ENCODE measurements at regions not wholly inside any gene's neighbourhood (a gene's known extent, or its start where the extent isn't known, plus 50 kb on each side); places are given as distances from the start of the nearest gene placed in this dataset.

DNA sequence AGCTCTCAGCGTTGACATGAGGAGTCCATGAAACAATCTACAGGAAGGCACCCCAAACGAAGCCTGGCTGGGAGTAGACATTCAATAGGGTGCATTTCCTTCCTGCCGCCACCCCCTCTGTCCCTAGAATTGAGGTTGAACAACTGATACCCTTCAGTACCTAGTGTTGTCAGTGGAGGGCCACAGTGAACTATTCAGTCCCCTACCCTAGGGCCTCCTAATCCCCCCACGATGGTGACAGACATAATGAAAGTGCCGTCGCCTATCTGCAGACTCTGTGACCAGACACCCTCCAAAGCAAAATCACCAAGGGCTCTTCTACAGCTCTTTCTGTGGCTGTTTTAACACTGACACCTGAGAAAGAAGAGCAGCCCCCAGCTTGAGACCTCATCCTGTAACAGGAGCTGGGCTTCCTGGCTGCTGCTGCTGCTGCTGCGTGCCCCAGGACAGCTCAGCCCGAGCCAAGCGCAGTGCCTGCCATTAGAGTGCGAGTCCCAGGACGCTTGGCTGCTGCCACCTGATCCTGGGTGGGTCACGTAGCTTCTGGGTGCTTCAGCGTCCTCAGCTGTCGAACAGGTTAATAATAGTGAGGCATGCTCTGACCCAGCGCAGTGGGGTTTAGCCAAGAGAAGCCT, 183.0 kb downstream of the ZBTB18 start:
- no peak overlapping the region for H3K4me3 ChIP-seq (ENCODE audit: low read depth, low read length)
- no peak for DNase-seq (ENCODE audit: low read depth)
- TF ChIP-seq, protein P1, sequence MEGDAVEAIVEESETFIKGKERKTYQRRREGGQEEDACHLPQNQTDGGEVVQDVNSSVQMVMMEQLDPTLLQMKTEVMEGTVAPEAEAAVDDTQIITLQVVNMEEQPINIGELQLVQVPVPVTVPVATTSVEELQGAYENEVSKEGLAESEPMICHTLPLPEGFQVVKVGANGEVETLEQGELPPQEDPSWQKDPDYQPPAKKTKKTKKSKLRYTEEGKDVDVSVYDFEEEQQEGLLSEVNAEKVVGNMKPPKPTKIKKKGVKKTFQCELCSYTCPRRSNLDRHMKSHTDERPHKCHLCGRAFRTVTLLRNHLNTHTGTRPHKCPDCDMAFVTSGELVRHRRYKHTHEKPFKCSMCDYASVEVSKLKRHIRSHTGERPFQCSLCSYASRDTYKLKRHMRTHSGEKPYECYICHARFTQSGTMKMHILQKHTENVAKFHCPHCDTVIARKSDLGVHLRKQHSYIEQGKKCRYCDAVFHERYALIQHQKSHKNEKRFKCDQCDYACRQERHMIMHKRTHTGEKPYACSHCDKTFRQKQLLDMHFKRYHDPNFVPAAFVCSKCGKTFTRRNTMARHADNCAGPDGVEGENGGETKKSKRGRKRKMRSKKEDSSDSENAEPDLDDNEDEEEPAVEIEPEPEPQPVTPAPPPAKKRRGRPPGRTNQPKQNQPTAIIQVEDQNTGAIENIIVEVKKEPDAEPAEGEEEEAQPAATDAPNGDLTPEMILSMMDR (conservative IDR thresholded peaks at IDR 0.05; ENCODE audit: low read depth, low read length), result no peak

DNA sequence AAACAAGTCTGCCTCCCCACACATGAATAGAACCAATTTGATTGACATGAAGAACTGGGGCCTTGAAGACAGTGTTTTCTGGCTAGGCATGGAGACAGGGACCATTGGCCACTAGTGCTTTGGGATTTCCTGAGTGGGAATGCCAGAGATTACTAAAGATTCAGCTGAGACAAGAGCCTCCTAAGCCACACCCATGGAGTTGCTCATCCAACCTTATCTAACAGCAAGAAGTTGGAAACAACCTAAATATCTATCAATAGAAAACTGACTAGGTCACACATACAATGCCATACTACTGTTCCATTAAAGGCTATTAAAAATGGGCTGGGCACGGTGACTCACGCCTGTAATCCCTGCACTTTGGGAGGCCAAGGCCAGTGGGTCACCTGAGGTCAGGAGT, 184.1 kb downstream of the ZBTB18 start:
- H3K4me3 ChIP-seq (ENCODE audit: low read depth, low read length), result no peak overlapping the region
- no peak for DNase-seq (ENCODE audit: low read depth)
- TF ChIP-seq, protein P1 (conservative IDR thresholded peaks at IDR 0.05; ENCODE audit: low read depth, low read length), result no peak

DNA sequence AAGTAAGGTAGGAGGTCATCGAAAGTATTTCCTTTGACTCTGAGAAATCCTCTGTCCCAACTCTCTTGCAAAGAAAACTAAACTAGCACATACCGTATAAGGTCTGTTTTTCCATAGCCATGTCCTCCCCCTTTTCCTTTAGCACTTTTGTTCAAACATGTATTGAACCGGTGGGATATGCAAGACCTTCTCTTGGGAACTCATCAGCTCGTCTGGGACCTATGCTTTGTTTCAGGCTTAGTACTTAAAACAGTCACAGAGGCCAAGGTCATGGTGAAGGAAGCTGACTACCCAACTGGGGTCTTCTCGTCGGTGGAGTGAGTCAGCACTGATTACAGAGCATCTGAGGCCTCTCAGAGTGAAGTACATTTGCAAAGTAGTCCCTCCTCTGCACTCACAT, 185.0 kb downstream of the ZBTB18 start:
- TF ChIP-seq, protein P1 (conservative IDR thresholded peaks at IDR 0.05; ENCODE audit: low read depth, low read length), result no peak
- no peak for DNase-seq (ENCODE audit: low read depth)
- H3K4me3 ChIP-seq (ENCODE audit: low read depth, low read length), result no peak overlapping the region

DNA sequence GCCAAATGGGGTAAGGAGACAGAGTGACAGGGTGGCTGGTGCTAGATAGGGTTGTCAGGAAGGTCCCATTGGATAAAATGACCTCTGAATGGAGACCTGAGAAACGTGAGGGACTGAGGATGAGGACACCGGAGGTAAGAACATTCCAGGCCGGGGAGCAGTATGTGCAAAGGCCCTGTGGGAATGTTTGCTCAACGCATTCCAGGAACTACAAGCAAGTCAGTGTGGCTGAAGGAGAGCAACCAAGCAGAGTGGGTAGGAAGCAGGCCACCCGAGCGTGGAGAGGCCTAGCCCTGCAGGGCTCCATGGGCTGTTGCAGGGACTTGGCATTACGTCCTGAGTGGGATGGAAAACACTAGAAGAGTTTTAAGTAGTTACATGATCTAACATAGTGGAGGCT, 185.6 kb downstream of the ZBTB18 start:
- DNase-seq (ENCODE audit: low read depth), result no peak
- TF ChIP-seq, protein P1 (conservative IDR thresholded peaks at IDR 0.05; ENCODE audit: low read depth, low read length), result no peak
- no peak overlapping the region for H3K4me3 ChIP-seq (ENCODE audit: low read depth, low read length)

DNA sequence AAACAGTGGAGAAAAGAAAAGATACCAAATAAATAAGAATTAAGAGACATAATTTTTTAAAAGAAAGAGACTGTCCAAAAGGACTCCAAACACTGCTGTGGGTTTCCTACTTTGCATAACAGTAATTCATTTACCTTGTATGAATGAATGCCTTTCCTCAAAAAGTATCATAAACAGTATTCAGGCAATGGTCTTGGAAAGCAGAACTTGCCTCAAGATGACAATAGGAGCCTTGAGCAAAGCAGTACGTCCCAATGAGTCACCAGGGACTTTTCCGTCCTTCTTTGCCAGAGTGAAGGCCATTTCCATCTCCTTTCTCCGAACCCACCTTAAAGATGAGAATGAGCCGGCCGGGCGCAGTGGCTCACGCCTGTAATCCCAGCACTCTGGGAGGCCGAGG, 186.4 kb downstream of the ZBTB18 start:
- TF ChIP-seq, protein P1 (conservative IDR thresholded peaks at IDR 0.05; ENCODE audit: low read depth, low read length), result no peak
- H3K4me3 ChIP-seq (ENCODE audit: low read depth, low read length), result no peak overlapping the region
- DNase-seq (ENCODE audit: low read depth), result no peak

DNA sequence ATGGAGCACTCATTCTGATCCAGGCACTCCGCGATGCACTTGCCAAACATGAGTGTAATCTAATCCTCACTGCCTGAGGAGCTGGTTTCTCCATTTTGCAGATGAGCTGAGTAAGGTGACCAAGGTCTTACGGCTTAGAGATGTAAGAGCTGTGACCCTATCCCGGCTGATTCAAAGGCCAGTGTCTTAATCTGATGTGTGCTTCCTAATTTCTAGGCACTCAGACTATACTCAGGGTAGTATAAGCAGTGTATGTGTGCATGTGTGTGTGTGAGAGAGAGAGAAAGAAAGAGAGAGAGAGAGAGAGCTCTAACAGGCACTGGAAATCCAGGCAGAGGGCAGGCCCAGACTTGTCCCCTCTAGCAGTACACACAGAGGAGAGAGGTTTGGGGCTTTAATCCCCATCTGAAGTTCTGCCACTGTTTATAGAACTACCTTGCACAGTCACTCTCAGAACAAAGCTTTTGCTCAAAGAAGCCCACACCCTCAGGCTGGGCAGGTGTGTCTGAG, 188.2 kb downstream of the ZBTB18 start:
- TF ChIP-seq, protein P1 (conservative IDR thresholded peaks at IDR 0.05; ENCODE audit: low read depth, low read length), result no peak
- no peak overlapping the region for H3K4me3 ChIP-seq (ENCODE audit: low read depth, low read length)
- no peak for DNase-seq (ENCODE audit: low read depth)

DNA sequence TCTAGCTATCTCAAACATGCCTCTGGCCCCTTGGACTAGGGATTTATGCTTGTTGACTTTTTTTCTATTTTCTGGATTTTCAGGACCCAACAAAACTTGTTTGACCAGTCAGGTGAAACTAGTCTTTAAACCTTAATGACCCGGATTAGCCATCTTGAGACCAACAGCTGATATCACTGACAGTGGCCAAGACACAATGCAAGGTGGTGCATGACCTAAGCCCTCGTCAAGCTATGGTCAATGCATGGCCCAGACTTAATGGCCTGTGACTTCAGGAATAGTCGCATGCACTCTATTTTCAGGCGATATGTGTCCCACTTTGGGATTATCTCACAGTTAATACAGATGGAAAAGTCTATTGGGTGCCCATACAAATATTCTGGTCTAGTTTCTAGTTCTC, 190.4 kb downstream of the ZBTB18 start:
- no peak overlapping the region for H3K4me3 ChIP-seq (ENCODE audit: low read depth, low read length)
- TF ChIP-seq, protein P1 (conservative IDR thresholded peaks at IDR 0.05; ENCODE audit: low read depth, low read length), result no peak
- no peak for DNase-seq (ENCODE audit: low read depth)
